GM21447 (cell line): ENCODE measurements at regions not wholly inside any gene's neighbourhood (a gene's known extent, or its start where the extent isn't known, plus 50 kb on each side); places are given as distances from the start of the nearest gene placed in this dataset.

ENCODE experiments used
- ATAC-seq: cut with Tn5 transposase; IDR thresholded peaks from one replicate; pipeline ENCODE4 v1.9.1; 2021; ENCODE audit not compliant: unreplicated experiment

GRCh38 chr14:71201840-71202239, 294.6 kb downstream of the PCNX1 start:
- no peak for ATAC-seq

- ATAC-seq, result no peak
These were observed 295.6 kb downstream of the PCNX1 start for GRCh38 chr14:71202881-71203280.

- no peak for ATAC-seq
These were observed 296.0 kb downstream of the PCNX1 start for GRCh38 chr14:71203306-71203705.

- ATAC-seq, result no peak
These were observed 297.0 kb downstream of the PCNX1 start for GRCh38 chr14:71204231-71204630.

GRCh38 chr14:71204768-71205167, 297.5 kb downstream of the PCNX1 start:
- no peak for ATAC-seq

GRCh38 chr14:71206123-71206522, 298.9 kb downstream of the PCNX1 start:
- no peak for ATAC-seq

GRCh38 chr14:71206766-71207371, 299.6 kb downstream of the PCNX1 start:
- no peak for ATAC-seq

- ATAC-seq, result no peak
These were observed 301.6 kb downstream of the PCNX1 start for GRCh38 chr14:71208702-71209357.

GRCh38 chr14:71209888-71210287, 302.6 kb downstream of the PCNX1 start:
- no peak for ATAC-seq

- ATAC-seq, result no peak
These were observed 304.8 kb downstream of the PCNX1 start for GRCh38 chr14:71212093-71212492.

GRCh38 chr14:71212683-71213107, 305.4 kb downstream of the PCNX1 start:
- ATAC-seq, result no peak

- ATAC-seq, result no peak
These were observed 307.0 kb downstream of the PCNX1 start for GRCh38 chr14:71214241-71214640.

- ATAC-seq, result no peak
These were observed 313.2 kb downstream of the PCNX1 start for GRCh38 chr14:71220462-71220861.

- ATAC-seq, result no peak
These were observed 313.9 kb downstream of the PCNX1 start for GRCh38 chr14:71221119-71221518.

- no peak for ATAC-seq
These were observed 317.9 kb downstream of the PCNX1 start for GRCh38 chr14:71225113-71225512.

GRCh38 chr14:71228711-71229110, 321.5 kb downstream of the PCNX1 start:
- no peak for ATAC-seq

GRCh38 chr14:71229875-71230274, 322.6 kb downstream of the PCNX1 start:
- ATAC-seq, result no peak

GRCh38 chr14:71230897-71231296, 323.6 kb downstream of the PCNX1 start:
- ATAC-seq, result no peak

- no peak for ATAC-seq
These were observed 324.5 kb downstream of the PCNX1 start for GRCh38 chr14:71231521-71232393.

- ATAC-seq, result no peak
These were observed 325.2 kb downstream of the PCNX1 start for GRCh38 chr14:71232506-71232905.

- no peak for ATAC-seq
These were observed 328.6 kb downstream of the PCNX1 start for GRCh38 chr14:71235875-71236274.

- ATAC-seq, result no peak
These were observed 329.2 kb downstream of the PCNX1 start for GRCh38 chr14:71236487-71236886.
